WTC11 (cell line): ENCODE measurements at regions not wholly inside any gene's neighbourhood (a gene's known extent, or its start where the extent isn't known, plus 50 kb on each side); places are given as distances from the start of the nearest gene placed in this dataset.

Experiments
- ATAC-seq: fragments of 200-7000 bp; cut with Tn5 transposase; 2 replicates; pipeline ENCODE4 v1.10.0; 2021; ENCODE audit warnings: mild to moderate bottlenecking, moderate library complexity
- CTCF ChIA-PET: fragments of 300-600 bp; sonication (Branson Sonifier 250); formaldehyde crosslinking; loops from one replicate; lab custom pipeline; 2021; ENCODE audit warnings: antibody characterized with exemption; lab: Charles Lee
- POLR2A ChIA-PET: fragments of 350-600 bp; sonication (Branson Sonifier 250); formaldehyde crosslinking; loops from one replicate; lab custom pipeline; 2021; ENCODE audit warnings: antibody characterized with exemption; lab: Charles Lee
- DNase-seq: peaks from one replicate; pipeline ENCODE4 v3.0.0; 2021; ENCODE audit warnings: low spot score
- H3K27ac Mint-ChIP-seq: 2 replicates; pipeline ENCODE4 v1.8.0; 2021; ENCODE audit warnings: mixed read lengths
- H3K27me3 Mint-ChIP-seq: 2 replicates; pipeline ENCODE4 v1.8.0; 2021; ENCODE audit warnings: low read depth, mild to moderate bottlenecking, moderate library complexity, mixed read lengths
- H3K36me3 Mint-ChIP-seq: 2 replicates; pipeline ENCODE4 v1.8.0; 2021; ENCODE audit warnings: mixed read lengths
- H3K4me1 Mint-ChIP-seq: 2 replicates; pipeline ENCODE4 v1.8.0; 2022; ENCODE audit warnings: mixed read lengths
- H3K4me3 Mint-ChIP-seq: 2 replicates; pipeline ENCODE4 v1.8.0; 2021; ENCODE audit warnings: mild to moderate bottlenecking, moderate library complexity, mixed read lengths
- H3K9me3 Mint-ChIP-seq: 2 replicates; pipeline ENCODE4 v1.8.0; 2021; ENCODE audit warnings: mixed read lengths
- ATF6 ChIP-seq: sonication (generic); formaldehyde crosslinking; IDR thresholded peaks from 2 replicates; pipeline ENCODE4 v1.8.1; 2023; ENCODE audit warnings: mild to moderate bottlenecking, missing genetic modification reagents
- CBFB ChIP-seq: sonication (generic); formaldehyde crosslinking; IDR thresholded peaks from 2 replicates; pipeline ENCODE4 v1.8.1; 2022; ENCODE audit warnings: mild to moderate bottlenecking, low read depth, missing genetic modification reagents
- CDX4 ChIP-seq: fragments of 250-450 bp; sonication (Bioruptor Pico); IDR thresholded peaks from 2 replicates; pipeline ENCODE4 v1.9.0; 2021; ENCODE audit warnings: moderate library complexity, mild to moderate bottlenecking, inconsistent platforms, borderline replicate concordance
- CREB1 ChIP-seq: sonication (generic); formaldehyde crosslinking; IDR thresholded peaks from 2 replicates; pipeline ENCODE4 v1.8.0; 2023; ENCODE audit warnings: mild to moderate bottlenecking, missing genetic modification reagents
- EMX1 ChIP-seq: fragments of 250-450 bp; sonication (Bioruptor Pico); IDR thresholded peaks from 2 replicates; pipeline ENCODE4 v1.8.0; 2021; ENCODE audit warnings: mild to moderate bottlenecking
- ESRRA ChIP-seq: sonication (generic); formaldehyde crosslinking; IDR thresholded peaks from 2 replicates; pipeline ENCODE4 v1.8.1; 2022; ENCODE audit warnings: mild to moderate bottlenecking, missing genetic modification reagents, borderline replicate concordance
- FOXP1 ChIP-seq: sonication (generic); formaldehyde crosslinking; IDR thresholded peaks from 2 replicates; pipeline ENCODE4 v1.8.0; 2022; ENCODE audit warnings: missing genetic modification reagents, mild to moderate bottlenecking, moderate library complexity, borderline replicate concordance
- HMGA2 ChIP-seq: fragments of 250-450 bp; sonication (Bioruptor Pico); IDR thresholded peaks from 2 replicates; pipeline ENCODE4 v1.4.0; 2021; ENCODE audit warnings: mild to moderate bottlenecking, moderate library complexity
- HMGXB4 ChIP-seq: sonication (generic); formaldehyde crosslinking; IDR thresholded peaks from 2 replicates; pipeline ENCODE4 v1.8.1; 2023; ENCODE audit warnings: mild to moderate bottlenecking, moderate library complexity, missing genetic modification reagents
- MXD4 ChIP-seq: fragments of 250-450 bp; sonication (Bioruptor Pico); IDR thresholded peaks from 2 replicates; pipeline ENCODE4 v1.8.0; 2021; ENCODE audit warnings: mild to moderate bottlenecking, moderate library complexity, borderline replicate concordance
- MYBL2 ChIP-seq: sonication (generic); formaldehyde crosslinking; IDR thresholded peaks from 2 replicates; pipeline ENCODE4 v1.8.1; 2023; ENCODE audit warnings: mild to moderate bottlenecking, moderate library complexity, missing genetic modification reagents
- NFE2L1 ChIP-seq: sonication (generic); formaldehyde crosslinking; IDR thresholded peaks from 2 replicates; pipeline ENCODE4 v1.8.1; 2023; ENCODE audit warnings: missing genetic modification reagents
- NFYB ChIP-seq: sonication (generic); formaldehyde crosslinking; conservative IDR thresholded peaks from 2 replicates; pipeline ENCODE4 v1.8.0; 2022; ENCODE audit warnings: low read depth, missing genetic modification reagents
- NR2C2 ChIP-seq: sonication (generic); formaldehyde crosslinking; IDR thresholded peaks from 2 replicates; pipeline ENCODE4 v1.8.0; 2022; ENCODE audit warnings: mild to moderate bottlenecking, missing genetic modification reagents
- PRDM15 ChIP-seq: sonication (generic); formaldehyde crosslinking; IDR thresholded peaks from 2 replicates; pipeline ENCODE4 v1.8.0; 2022; ENCODE audit warnings: missing genetic modification reagents
- PRRX2 ChIP-seq: fragments of 250-450 bp; sonication (Bioruptor Pico); IDR thresholded peaks from 2 replicates; pipeline ENCODE4 v1.8.0; 2021; ENCODE audit warnings: mild to moderate bottlenecking
- SMAD3 ChIP-seq: sonication (generic); formaldehyde crosslinking; IDR thresholded peaks from 2 replicates; pipeline ENCODE4 v1.8.0; 2022; ENCODE audit warnings: missing genetic modification reagents, mild to moderate bottlenecking, borderline replicate concordance
- SOX15 ChIP-seq: fragments of 250-450 bp; sonication (Bioruptor Pico); IDR thresholded peaks from 2 replicates; pipeline ENCODE4 v1.9.0; 2021; ENCODE audit warnings: mild to moderate bottlenecking
- STAT6 ChIP-seq: sonication (generic); formaldehyde crosslinking; conservative IDR thresholded peaks from 2 replicates; pipeline ENCODE4 v1.8.1; 2023; ENCODE audit warnings: mild to moderate bottlenecking, low read depth, missing genetic modification reagents, moderate library complexity
- TEAD1 ChIP-seq: sonication (generic); formaldehyde crosslinking; IDR thresholded peaks from 2 replicates; pipeline ENCODE4 v1.8.0; 2022; ENCODE audit warnings: mild to moderate bottlenecking, missing genetic modification reagents
- ZMAT4 ChIP-seq: fragments of 250-450 bp; sonication (Bioruptor Pico); IDR thresholded peaks from 2 replicates; pipeline ENCODE4 v1.9.0; 2021; ENCODE audit warnings: mild to moderate bottlenecking
- ZNF121 ChIP-seq: sonication (generic); formaldehyde crosslinking; IDR thresholded peaks from 2 replicates; pipeline ENCODE4 v1.8.0; 2023; ENCODE audit warnings: missing genetic modification reagents
- ZNF263 ChIP-seq: sonication (generic); formaldehyde crosslinking; IDR thresholded peaks from 2 replicates; pipeline ENCODE4 v1.8.1; 2022; ENCODE audit warnings: low read depth, mild to moderate bottlenecking, moderate library complexity, missing genetic modification reagents
- ZNF317 ChIP-seq: sonication (generic); formaldehyde crosslinking; IDR thresholded peaks from 2 replicates; pipeline ENCODE4 v1.8.1; 2023; ENCODE audit warnings: low read depth, mild to moderate bottlenecking, moderate library complexity, missing genetic modification reagents, borderline replicate concordance
- ZNF416 ChIP-seq: fragments of 250-450 bp; sonication (Bioruptor Pico); IDR thresholded peaks from 2 replicates; pipeline ENCODE4 v1.9.0; 2021; ENCODE audit warnings: mild to moderate bottlenecking, inconsistent platforms

GRCh38 chr1:165014753-165015152 lies 341.8 kb downstream of the LMX1A start (continued):
- TF ChIP-seq HMGA2 (CRISPR knock-in tag) (no peak), TEAD1 (no peak)
- TF ChIP-seq, all 79 proteins: peak for 0

- Mint-ChIP-seq H3K36me3 (no peaks in the 10 kb centered on the region), H3K4me1 (no peaks in the 10 kb centered on the region), H3K27ac (no peak overlapping the region), H3K27me3 (no peaks in the 10 kb centered on the region; the same call in 1 of the 2 replicates), H3K9me3 (peaks cover 9% of the 10 kb centered on the region), H3K4me3 (no peak overlapping the region)
- CTCF ChIA-PET = interaction anchor here (1.0 kb wide), 1 partner anchor 41 kb away, joined by 3 read pairs; no protein-coding TSS in a partner anchor
- ATAC-seq (no peak), DNase-seq (no peak)
- TF ChIP-seq ZNF263 (CRISPR knock-in tag) (no peak), PRDM15 (CRISPR knock-in tag) (no peak), CBFB (CRISPR knock-in tag) (no peak), CREB1 (CRISPR knock-in tag) (no peak), ATF6 (CRISPR knock-in tag) (no peak), SMAD3 (CRISPR knock-in tag) (no peak), ZNF416 (CRISPR knock-in tag) (no peak), ZNF121 (CRISPR knock-in tag) (no peak), ESRRA (no peak), FOXP1 (CRISPR knock-in tag) (no peak), PRRX2 (CRISPR knock-in tag) (no peak), NR2C2 (no peak), MXD4 (CRISPR knock-in tag) (no peak)
- TF ChIP-seq, all 79 proteins: peak for 0
- POLR2A ChIA-PET = no interaction called here
Measured at GRCh38 chr1:165011991-165012531, 344.5 kb downstream of the LMX1A start.

GRCh38 chr1:165011186-165011585 lies 345.3 kb downstream of the LMX1A start:
- H3K27me3 Mint-ChIP-seq = no peaks in the 10 kb centered on the region; the same call in 1 of the 2 replicates
- H3K9me3 Mint-ChIP-seq = peaks cover under 1% of the 10 kb centered on the region; the same call in 1 of the 2 replicates
- H3K27ac Mint-ChIP-seq = no peak overlapping the region
- TF ChIP-seq NFYB (CRISPR knock-in tag) = no peak
- TF ChIP-seq CDX4 (CRISPR knock-in tag) = no peak
- TF ChIP-seq SOX15 (CRISPR knock-in tag) = no peak
- TF ChIP-seq HMGXB4 = no peak
- no peak for TF ChIP-seq STAT6
- TF ChIP-seq ZNF317 (CRISPR knock-in tag) = no peak
- no peak for TF ChIP-seq ZMAT4 (CRISPR knock-in tag)
- no peak for TF ChIP-seq EMX1 (CRISPR knock-in tag)
- no peak for TF ChIP-seq NFE2L1
- no peak for TF ChIP-seq MYBL2 (CRISPR knock-in tag)
- H3K4me3 Mint-ChIP-seq = no peak overlapping the region
- H3K4me1 Mint-ChIP-seq = no peaks in the 10 kb centered on the region
- CTCF ChIA-PET = no interaction called here
- no peaks in the 10 kb centered on the region for H3K36me3 Mint-ChIP-seq
- ATAC-seq (no peak), DNase-seq (no peak)
- POLR2A ChIA-PET = no interaction called here
